DMS 273 (cell line): ENCODE measurements at regions not wholly inside any gene's neighbourhood (a gene's known extent, or its start where the extent isn't known, plus 50 kb on each side); places are given as distances from the start of the nearest gene placed in this dataset.

ENCODE experiments used
- DNase-seq: peaks from one replicate; lab custom pipeline; 2025; ENCODE audit not compliant: unreplicated experiment; lab: John Stamatoyannopoulos, UW

DNA sequence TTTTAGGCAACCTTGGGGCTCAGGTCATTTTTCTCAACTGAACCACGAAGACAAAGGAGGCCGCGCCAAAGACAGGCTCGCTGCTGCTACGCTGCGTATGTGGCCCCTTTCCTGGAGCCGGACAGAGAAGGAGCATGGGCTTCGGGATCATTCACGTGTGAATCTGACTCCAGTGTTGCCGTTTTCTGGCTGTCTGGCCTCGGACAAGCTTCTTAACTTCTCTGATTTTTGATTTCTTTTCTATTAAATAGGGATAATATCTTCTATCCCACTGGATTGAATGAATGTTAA, 50.8 kb upstream of the ZNF366 start:
- DNase-seq: no peak

DNA sequence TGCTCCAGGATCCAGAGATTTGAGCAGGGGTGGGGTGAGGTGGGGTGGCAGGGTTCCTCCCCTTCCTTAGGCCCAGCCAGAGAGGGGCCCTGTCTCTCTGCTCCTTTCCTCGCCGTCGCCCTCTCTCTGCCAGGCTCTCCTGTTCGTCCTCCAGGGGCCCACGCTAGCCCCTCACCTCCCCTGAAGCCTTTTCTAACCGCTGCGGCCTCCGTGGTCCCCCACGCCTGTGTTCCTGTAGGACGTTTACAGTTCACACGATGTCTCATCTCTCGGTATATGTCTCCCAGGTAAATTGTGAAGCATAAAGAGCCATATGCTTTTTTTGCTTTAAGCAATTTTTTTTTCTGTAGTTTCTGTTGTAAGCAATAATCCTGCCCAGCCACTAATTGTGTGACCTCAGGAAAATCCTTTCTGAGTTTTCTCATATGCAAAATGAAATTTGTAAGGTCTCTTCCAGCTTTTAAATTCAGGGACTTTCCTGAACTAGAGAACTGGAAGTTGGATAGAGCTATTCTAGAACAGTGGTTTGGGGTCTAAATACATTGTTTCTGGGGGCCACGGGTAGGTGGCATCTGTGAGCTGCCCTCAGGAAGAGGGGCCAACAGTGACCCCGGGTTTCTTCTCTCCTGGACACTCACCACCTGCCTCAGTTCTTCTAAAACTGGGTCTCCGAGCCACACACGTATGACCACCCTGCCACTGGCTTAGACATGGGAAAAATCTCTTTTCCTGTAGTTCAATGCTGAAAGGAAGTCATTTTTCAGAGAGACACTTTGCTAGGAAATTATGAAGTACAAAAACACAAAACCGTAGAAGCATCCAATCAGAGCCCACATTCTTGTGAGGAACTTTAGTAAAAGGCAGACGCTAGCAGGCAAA, 50.2 kb upstream of the ZNF366 start:
- DNase-seq: peak; percentile 24
